ENCODE measurements at regions not wholly inside any gene's neighbourhood (a gene's known extent, or its start where the extent isn't known, plus 50 kb on each side); places are given as distances from the start of the nearest gene placed in this dataset.

DNA sequence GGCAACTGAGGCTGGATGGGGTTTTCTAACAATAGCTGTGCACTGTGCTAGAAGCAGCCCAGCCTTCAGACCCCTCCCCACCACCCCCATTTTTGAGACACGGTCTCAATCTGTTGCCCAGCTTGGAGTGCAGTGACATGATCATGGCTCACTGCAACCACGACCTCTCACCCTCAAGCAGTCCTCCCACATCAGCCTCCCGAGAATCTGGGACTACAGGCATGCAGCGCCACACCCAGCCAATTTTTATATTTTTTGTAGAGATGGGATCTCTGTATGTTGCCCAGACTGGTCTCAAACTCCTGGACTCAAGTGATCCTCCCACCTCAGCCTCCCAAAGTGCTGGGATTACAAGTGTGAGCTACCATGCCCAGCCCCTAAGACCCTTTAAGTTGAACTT lies 182.5 kb downstream of the DRD1 start:
- TF ChIP-seq, protein P1, sequence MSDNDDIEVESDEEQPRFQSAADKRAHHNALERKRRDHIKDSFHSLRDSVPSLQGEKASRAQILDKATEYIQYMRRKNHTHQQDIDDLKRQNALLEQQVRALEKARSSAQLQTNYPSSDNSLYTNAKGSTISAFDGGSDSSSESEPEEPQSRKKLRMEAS (IDR thresholded peaks at IDR 0.05; ENCODE audit: low read depth): no peak
- TF ChIP-seq, protein P2, sequence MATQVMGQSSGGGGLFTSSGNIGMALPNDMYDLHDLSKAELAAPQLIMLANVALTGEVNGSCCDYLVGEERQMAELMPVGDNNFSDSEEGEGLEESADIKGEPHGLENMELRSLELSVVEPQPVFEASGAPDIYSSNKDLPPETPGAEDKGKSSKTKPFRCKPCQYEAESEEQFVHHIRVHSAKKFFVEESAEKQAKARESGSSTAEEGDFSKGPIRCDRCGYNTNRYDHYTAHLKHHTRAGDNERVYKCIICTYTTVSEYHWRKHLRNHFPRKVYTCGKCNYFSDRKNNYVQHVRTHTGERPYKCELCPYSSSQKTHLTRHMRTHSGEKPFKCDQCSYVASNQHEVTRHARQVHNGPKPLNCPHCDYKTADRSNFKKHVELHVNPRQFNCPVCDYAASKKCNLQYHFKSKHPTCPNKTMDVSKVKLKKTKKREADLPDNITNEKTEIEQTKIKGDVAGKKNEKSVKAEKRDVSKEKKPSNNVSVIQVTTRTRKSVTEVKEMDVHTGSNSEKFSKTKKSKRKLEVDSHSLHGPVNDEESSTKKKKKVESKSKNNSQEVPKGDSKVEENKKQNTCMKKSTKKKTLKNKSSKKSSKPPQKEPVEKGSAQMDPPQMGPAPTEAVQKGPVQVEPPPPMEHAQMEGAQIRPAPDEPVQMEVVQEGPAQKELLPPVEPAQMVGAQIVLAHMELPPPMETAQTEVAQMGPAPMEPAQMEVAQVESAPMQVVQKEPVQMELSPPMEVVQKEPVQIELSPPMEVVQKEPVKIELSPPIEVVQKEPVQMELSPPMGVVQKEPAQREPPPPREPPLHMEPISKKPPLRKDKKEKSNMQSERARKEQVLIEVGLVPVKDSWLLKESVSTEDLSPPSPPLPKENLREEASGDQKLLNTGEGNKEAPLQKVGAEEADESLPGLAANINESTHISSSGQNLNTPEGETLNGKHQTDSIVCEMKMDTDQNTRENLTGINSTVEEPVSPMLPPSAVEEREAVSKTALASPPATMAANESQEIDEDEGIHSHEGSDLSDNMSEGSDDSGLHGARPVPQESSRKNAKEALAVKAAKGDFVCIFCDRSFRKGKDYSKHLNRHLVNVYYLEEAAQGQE (IDR thresholded peaks at IDR 0.05; ENCODE audit: low read depth, low read length): no peak
- no peak for TF ChIP-seq RCOR1 (IDR thresholded peaks at IDR 0.05; ENCODE audit: low read length)

All from SK-N-SH (cell line).